Stimulated activated effector memory CD8-positive, alpha-beta T cell treated with anti-CD3 and anti-CD28 coated beads, Interleukin-12 subunit alpha, Interleukin-12 subunit beta, amount 100 ng/mL, for 72 hours (primary cell): ENCODE measurements at regions not wholly inside any gene's neighbourhood (a gene's known extent, or its start where the extent isn't known, plus 50 kb on each side); places are given as distances from the start of the nearest gene placed in this dataset.

Experiments
- ATAC-seq: fragments of 150-1000 bp; cut with Tn5 transposase; 2 replicates; pipeline ENCODE4 v1.10.0; 2021
- DNase-seq, 2 donors: peaks; one replicate each; pipeline ENCODE4 v3.0.0; 2021 to 2022; ENCODE audit warnings: low spot score in 2 of 2
- H3K27ac Mint-ChIP-seq: one replicate; pipeline ENCODE4 v1.8.0; 2022; ENCODE audit warnings: mild to moderate bottlenecking, mixed read lengths
- H3K36me3 Mint-ChIP-seq: one replicate; pipeline ENCODE4 v1.8.0; 2022; ENCODE audit warnings: mild to moderate bottlenecking, mixed read lengths
- H3K4me1 Mint-ChIP-seq: one replicate; pipeline ENCODE4 v1.8.0; 2022; ENCODE audit warnings: mixed read lengths
- H3K4me3 Mint-ChIP-seq: one replicate; pipeline ENCODE4 v1.8.0; 2022; ENCODE audit warnings: mild to moderate bottlenecking, mixed read lengths
- H3K9me3 Mint-ChIP-seq: one replicate; pipeline ENCODE4 v1.8.0; 2022; ENCODE audit warnings: mixed read lengths

GRCh38 chr16:6618874-6619273 is 713.8 kb upstream of the RBFOX1 start:
- Mint-ChIP-seq H3K27ac (no peak overlapping the region), H3K9me3 (peaks cover 11% of the 10 kb centered on the region), H3K4me1 (no peaks in the 10 kb centered on the region), H3K36me3 (no peaks in the 10 kb centered on the region), H3K4me3 (no peak overlapping the region)
- no peak for ATAC-seq
- no peak for DNase-seq

GRCh38 chr16:6616746-6617145 is 715.9 kb upstream of the RBFOX1 start:
- H3K9me3 Mint-ChIP-seq, result peaks cover 13% of the 10 kb centered on the region
- DNase-seq, result no peak
- no peaks in the 10 kb centered on the region for H3K4me1 Mint-ChIP-seq
- no peak overlapping the region for H3K4me3 Mint-ChIP-seq
- no peak overlapping the region for H3K27ac Mint-ChIP-seq
- no peak for ATAC-seq
- H3K36me3 Mint-ChIP-seq, result no peaks in the 10 kb centered on the region

GRCh38 chr16:6615636-6616035 is 717.0 kb upstream of the RBFOX1 start:
- no peak overlapping the region for H3K27ac Mint-ChIP-seq
- no peak for ATAC-seq
- DNase-seq, result no peak

GRCh38 chr16:6611535-6611934 is 721.1 kb upstream of the RBFOX1 start:
- H3K9me3 Mint-ChIP-seq, result peaks cover 14% of the 10 kb centered on the region
- no peaks in the 10 kb centered on the region for H3K4me1 Mint-ChIP-seq
- no peaks in the 10 kb centered on the region for H3K36me3 Mint-ChIP-seq
- DNase-seq (no peak), ATAC-seq (no peak)
- H3K27ac Mint-ChIP-seq, result no peak overlapping the region
- no peak overlapping the region for H3K4me3 Mint-ChIP-seq

More at GRCh38 chr16:6615636-6616035, 717.0 kb upstream of the RBFOX1 start:
- no peak overlapping the region for H3K4me3 Mint-ChIP-seq
- no peaks in the 10 kb centered on the region for H3K4me1 Mint-ChIP-seq
- peaks cover 10% of the 10 kb centered on the region for H3K9me3 Mint-ChIP-seq
- H3K36me3 Mint-ChIP-seq, result no peaks in the 10 kb centered on the region

- no peak for DNase-seq
- Mint-ChIP-seq H3K4me3 (no peak overlapping the region), H3K9me3 (peaks cover 12% of the 10 kb centered on the region), H3K4me1 (no peaks in the 10 kb centered on the region), H3K27ac (no peak overlapping the region), H3K36me3 (no peaks in the 10 kb centered on the region)
- no peak for ATAC-seq
Observed at GRCh38 chr16:6605490-6605889, 727.2 kb upstream of the RBFOX1 start.

- ATAC-seq (no peak), DNase-seq (no peak)
- Mint-ChIP-seq H3K9me3 (peaks cover 9% of the 10 kb centered on the region), H3K36me3 (no peaks in the 10 kb centered on the region), H3K4me1 (no peaks in the 10 kb centered on the region), H3K4me3 (no peak overlapping the region), H3K27ac (no peak overlapping the region)
Observed at GRCh38 chr16:6603780-6604325, 728.8 kb upstream of the RBFOX1 start.

GRCh38 chr16:6602405-6602804 is 730.2 kb upstream of the RBFOX1 start:
- DNase-seq (no peak), ATAC-seq (no peak)
- Mint-ChIP-seq H3K4me3 (no peak overlapping the region), H3K4me1 (no peaks in the 10 kb centered on the region), H3K9me3 (peaks cover 5% of the 10 kb centered on the region), H3K27ac (no peak overlapping the region), H3K36me3 (no peaks in the 10 kb centered on the region)

- Mint-ChIP-seq H3K4me3 (no peak overlapping the region), H3K4me1 (no peaks in the 10 kb centered on the region), H3K36me3 (no peaks in the 10 kb centered on the region), H3K9me3 (peaks cover 3% of the 10 kb centered on the region), H3K27ac (no peak overlapping the region)
- DNase-seq, result no peak
- no peak for ATAC-seq
Observed at GRCh38 chr16:6600167-6600566, 732.5 kb upstream of the RBFOX1 start.

GRCh38 chr16:6593799-6594198 is 738.8 kb upstream of the RBFOX1 start:
- DNase-seq, result no peak
- Mint-ChIP-seq H3K4me1 (no peaks in the 10 kb centered on the region), H3K27ac (no peak overlapping the region), H3K36me3 (no peaks in the 10 kb centered on the region), H3K4me3 (no peak overlapping the region), H3K9me3 (peaks cover 9% of the 10 kb centered on the region)
- no peak for ATAC-seq

- Mint-ChIP-seq H3K4me3 (no peak overlapping the region), H3K27ac (no peak overlapping the region), H3K9me3 (peaks cover 11% of the 10 kb centered on the region), H3K4me1 (no peaks in the 10 kb centered on the region), H3K36me3 (no peaks in the 10 kb centered on the region)
- no peak for ATAC-seq
- DNase-seq, result no peak
Observed at GRCh38 chr16:6576606-6577005, 756.0 kb upstream of the RBFOX1 start.

- ATAC-seq (no peak), DNase-seq (no peak)
- H3K4me3 Mint-ChIP-seq, result no peak overlapping the region
- no peaks in the 10 kb centered on the region for H3K4me1 Mint-ChIP-seq
- H3K27ac Mint-ChIP-seq, result no peak overlapping the region
- peaks cover 11% of the 10 kb centered on the region for H3K9me3 Mint-ChIP-seq
- H3K36me3 Mint-ChIP-seq, result no peaks in the 10 kb centered on the region
Observed at GRCh38 chr16:6576113-6576512, 756.5 kb upstream of the RBFOX1 start.

GRCh38 chr16:6574146-6574545 is 758.5 kb upstream of the RBFOX1 start:
- no peak for DNase-seq
- ATAC-seq, result no peak
- Mint-ChIP-seq H3K9me3 (peaks cover 10% of the 10 kb centered on the region), H3K4me1 (no peaks in the 10 kb centered on the region), H3K27ac (no peak overlapping the region), H3K36me3 (no peaks in the 10 kb centered on the region), H3K4me3 (no peak overlapping the region)

- H3K4me1 Mint-ChIP-seq, result no peaks in the 10 kb centered on the region
- H3K9me3 Mint-ChIP-seq, result peaks cover 10% of the 10 kb centered on the region
- ATAC-seq (no peak), DNase-seq (no peak)
- H3K36me3 Mint-ChIP-seq, result no peaks in the 10 kb centered on the region
- no peak overlapping the region for H3K27ac Mint-ChIP-seq
- H3K4me3 Mint-ChIP-seq, result no peak overlapping the region
Observed at GRCh38 chr16:6573577-6573976, 759.1 kb upstream of the RBFOX1 start.

- Mint-ChIP-seq H3K4me3 (no peak overlapping the region), H3K27ac (no peak overlapping the region), H3K9me3 (peaks cover 4% of the 10 kb centered on the region), H3K4me1 (no peaks in the 10 kb centered on the region), H3K36me3 (no peaks in the 10 kb centered on the region)
- no peak for ATAC-seq
- DNase-seq, result no peak
Observed at GRCh38 chr16:6571044-6571443, 761.6 kb upstream of the RBFOX1 start.

- Mint-ChIP-seq H3K9me3 (peaks cover 4% of the 10 kb centered on the region), H3K4me1 (no peaks in the 10 kb centered on the region), H3K36me3 (no peaks in the 10 kb centered on the region), H3K4me3 (no peak overlapping the region), H3K27ac (no peak overlapping the region)
- ATAC-seq, result no peak
- no peak for DNase-seq
Observed at GRCh38 chr16:6570530-6570929, 762.1 kb upstream of the RBFOX1 start.

GRCh38 chr16:6562986-6563385 is 769.7 kb upstream of the RBFOX1 start:
- DNase-seq (no peak), ATAC-seq (no peak)
- no peaks in the 10 kb centered on the region for H3K36me3 Mint-ChIP-seq
- peaks cover 15% of the 10 kb centered on the region for H3K9me3 Mint-ChIP-seq
- H3K27ac Mint-ChIP-seq, result no peak overlapping the region
- no peaks in the 10 kb centered on the region for H3K4me1 Mint-ChIP-seq
- H3K4me3 Mint-ChIP-seq, result no peak overlapping the region
